ENCODE measurements at regions not wholly inside any gene's neighbourhood (a gene's known extent, or its start where the extent isn't known, plus 50 kb on each side); places are given as distances from the start of the nearest gene placed in this dataset.

DNA sequence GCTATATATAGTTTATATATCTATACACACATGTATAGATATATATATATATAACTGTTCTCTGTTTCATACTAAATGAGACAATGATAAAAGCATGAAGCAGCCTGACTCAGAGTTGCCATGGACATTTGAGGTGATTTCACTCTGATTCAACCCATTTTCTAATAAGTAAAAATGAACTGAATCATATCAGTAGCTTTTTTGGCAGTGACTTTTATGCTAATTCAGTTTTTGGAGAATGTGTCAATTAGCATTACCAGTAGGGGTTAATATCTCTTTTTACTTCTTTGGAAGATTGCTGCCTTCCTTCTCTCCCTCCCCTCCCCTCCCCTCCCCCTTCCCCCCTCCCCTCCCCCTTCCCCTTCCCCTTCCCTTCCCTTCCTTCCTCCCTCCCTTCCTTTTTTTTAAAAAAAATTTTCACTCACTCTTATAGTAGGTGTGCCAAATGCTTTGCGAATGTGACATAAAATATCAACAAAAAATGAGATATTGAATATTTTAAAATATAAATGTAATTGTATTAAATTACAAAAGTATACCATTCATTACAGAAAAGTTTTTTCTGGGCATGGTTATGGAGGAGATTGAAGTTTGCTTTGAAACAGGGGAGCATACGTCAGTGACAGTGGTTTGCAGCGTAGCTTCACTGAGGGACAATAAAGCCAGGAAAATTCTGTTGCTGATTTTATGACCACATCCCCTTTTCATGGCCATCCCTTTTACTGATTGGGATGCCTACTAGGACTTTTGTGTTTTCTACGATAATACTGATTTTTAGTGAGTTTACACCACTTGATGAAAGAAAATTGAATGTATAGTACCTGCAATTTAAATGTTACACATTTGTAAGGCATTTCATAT lies 64.0 kb upstream of the KLF6 start:
- TF ChIP-seq, protein P1, sequence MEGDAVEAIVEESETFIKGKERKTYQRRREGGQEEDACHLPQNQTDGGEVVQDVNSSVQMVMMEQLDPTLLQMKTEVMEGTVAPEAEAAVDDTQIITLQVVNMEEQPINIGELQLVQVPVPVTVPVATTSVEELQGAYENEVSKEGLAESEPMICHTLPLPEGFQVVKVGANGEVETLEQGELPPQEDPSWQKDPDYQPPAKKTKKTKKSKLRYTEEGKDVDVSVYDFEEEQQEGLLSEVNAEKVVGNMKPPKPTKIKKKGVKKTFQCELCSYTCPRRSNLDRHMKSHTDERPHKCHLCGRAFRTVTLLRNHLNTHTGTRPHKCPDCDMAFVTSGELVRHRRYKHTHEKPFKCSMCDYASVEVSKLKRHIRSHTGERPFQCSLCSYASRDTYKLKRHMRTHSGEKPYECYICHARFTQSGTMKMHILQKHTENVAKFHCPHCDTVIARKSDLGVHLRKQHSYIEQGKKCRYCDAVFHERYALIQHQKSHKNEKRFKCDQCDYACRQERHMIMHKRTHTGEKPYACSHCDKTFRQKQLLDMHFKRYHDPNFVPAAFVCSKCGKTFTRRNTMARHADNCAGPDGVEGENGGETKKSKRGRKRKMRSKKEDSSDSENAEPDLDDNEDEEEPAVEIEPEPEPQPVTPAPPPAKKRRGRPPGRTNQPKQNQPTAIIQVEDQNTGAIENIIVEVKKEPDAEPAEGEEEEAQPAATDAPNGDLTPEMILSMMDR (IDR thresholded peaks at IDR 0.05) = no peak
- WGBS, 2 donors = 90 to 94% methylated on average over 4 of the region's 4 CpGs
- Histone ChIP-seq H3K4me3 (no peak overlapping the region), H3K4me1 (peaks cover 20 to 32% (median 26%) of the 10 kb centered on the region in 3 donors), H3K9me3 (no peaks in the 10 kb centered on the region), H3K27me3 (no peaks in the 10 kb centered on the region), H3K27ac (peak overlapping the region in 1 of 4 donors; percentile 21), H3K36me3 (no peaks in the 10 kb centered on the region)
- ATAC-seq = no peak
- intact Hi-C loops (cut with DNase I) = no loop called here
- no peak for DNase-seq
- no peak for FAIRE-seq

DNA sequence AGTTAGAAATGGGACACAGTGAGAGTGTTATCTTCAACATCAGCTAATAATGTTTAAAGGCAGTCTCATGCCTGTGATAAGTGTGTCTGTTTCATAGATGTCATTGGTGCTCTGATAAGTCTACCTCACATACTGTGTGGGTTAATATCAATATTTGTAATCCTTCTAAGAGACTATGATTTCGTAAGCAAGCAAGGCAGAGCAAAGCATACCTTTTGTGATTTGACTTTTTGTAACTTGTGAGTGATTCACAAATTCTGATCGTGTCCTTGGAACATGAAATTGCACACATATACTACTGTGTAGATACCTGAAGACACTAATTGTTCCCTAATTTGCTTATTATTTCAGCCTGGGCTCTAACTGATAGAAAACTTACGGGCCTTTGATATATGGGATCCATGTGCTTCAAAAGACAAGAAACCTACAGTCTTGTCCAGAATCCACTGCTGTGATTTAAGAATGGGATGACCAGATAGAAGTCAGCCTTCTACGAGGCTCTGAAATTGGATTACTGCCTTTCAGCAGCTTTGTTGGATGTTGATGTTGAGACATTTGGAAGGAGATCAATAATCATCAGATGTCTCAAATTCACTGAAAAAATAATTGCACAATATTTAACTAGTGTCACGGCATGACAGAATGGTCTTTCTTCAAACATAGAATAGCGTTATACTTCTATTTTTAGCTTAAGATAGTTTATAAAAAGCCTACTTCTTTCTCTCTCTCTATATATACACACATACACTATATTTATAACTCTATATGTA lies 63.2 kb upstream of the KLF6 start:
- whole genome bisulfite sequencing, 2 donors = 36 to 47% methylated on average over 6 of the region's 6 CpGs
- no peak for ATAC-seq
- Histone ChIP-seq H3K9me3 (no peaks in the 10 kb centered on the region), H3K27me3 (no peaks in the 10 kb centered on the region), H3K27ac (peak overlapping the region in 1 of 4 donors; percentile 21), H3K4me3 (no peak overlapping the region), H3K36me3 (no peaks in the 10 kb centered on the region), H3K4me1 (peaks cover 16 to 27% (median 18%) of the 10 kb centered on the region in 3 donors)
- DNase-seq = no peak
- intact Hi-C loops (cut with DNase I) = no loop called here
- TF ChIP-seq, protein P1 (IDR thresholded peaks at IDR 0.05) = no peak
- FAIRE-seq = no peak

DNA sequence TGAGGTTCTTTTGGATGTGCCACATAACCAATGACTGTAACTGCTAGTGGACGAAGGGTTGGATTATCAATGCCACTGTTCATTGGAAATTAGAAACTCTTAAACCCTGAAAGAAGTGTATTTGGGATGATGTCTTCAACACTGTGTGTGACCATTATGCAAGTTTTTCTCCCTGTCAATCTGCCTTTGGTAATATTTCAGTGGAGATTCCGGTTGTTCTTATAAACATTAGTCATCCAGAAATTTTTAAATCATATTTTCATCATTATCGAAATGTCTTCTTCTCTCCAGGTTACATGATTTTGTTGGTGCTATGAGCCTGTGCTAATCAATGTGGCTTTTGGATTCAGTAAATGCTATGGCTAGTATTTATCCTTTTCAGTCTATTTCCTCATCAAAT lies 61.7 kb upstream of the KLF6 start:
- intact Hi-C loops (cut with DNase I) = no loop called here
- Histone ChIP-seq H3K4me1 (peaks cover 6 to 19% (median 9%) of the 10 kb centered on the region in 3 donors), H3K9me3 (no peaks in the 10 kb centered on the region), H3K27ac (no peak overlapping the region), H3K27me3 (no peaks in the 10 kb centered on the region), H3K36me3 (no peaks in the 10 kb centered on the region), H3K4me3 (no peak overlapping the region)
- ATAC-seq = no peak
- no peak for DNase-seq
- FAIRE-seq = no peak
- 85 to 95% methylated on average over 3 of the region's 3 CpGs for WGBS, 2 donors
- TF ChIP-seq, protein P1 (IDR thresholded peaks at IDR 0.05) = no peak

- H3K27me3 ChIP-seq = no peaks in the 10 kb centered on the region
- intact Hi-C loops (cut with DNase I) = no loop called here
- no peak overlapping the region for H3K27ac ChIP-seq
- DNase-seq (no peak), FAIRE-seq (no peak), ATAC-seq (no peak)
- H3K4me1 ChIP-seq = peaks cover 0 to 10% (median 0%) of the 10 kb centered on the region in 3 donors
- no peaks in the 10 kb centered on the region for H3K9me3 ChIP-seq
- WGBS, 2 donors = 47 to 90% methylated on average over 1 of the region's 1 CpG
- no peaks in the 10 kb centered on the region for H3K36me3 ChIP-seq
- H3K4me3 ChIP-seq = no peak overlapping the region
- TF ChIP-seq, protein P1 (IDR thresholded peaks at IDR 0.05) = no peak
Observed at GRCh38 chr10:3844491-3845025, 59.5 kb upstream of the KLF6 start.

All from pancreas (tissue), 10 donors.